ENCODE measurements at regions not wholly inside any gene's neighbourhood (a gene's known extent, or its start where the extent isn't known, plus 50 kb on each side); places are given as distances from the start of the nearest gene placed in this dataset.

GRCh38 chr6:4383910-4384638, 248.7 kb upstream of the ECI2 start:
- no peak overlapping the region for H3K4me3 ChIP-seq (ENCODE audit: low read depth, low read length)

GRCh38 chr6:4382362-4382853, 247.0 kb upstream of the ECI2 start:
- no peak overlapping the region for H3K4me3 ChIP-seq (ENCODE audit: low read depth, low read length)

GRCh38 chr6:4381381-4381780, 246.0 kb upstream of the ECI2 start:
- H3K4me3 ChIP-seq (ENCODE audit: low read depth, low read length) = no peak overlapping the region

GRCh38 chr6:4380881-4381281, 245.5 kb upstream of the ECI2 start:
- no peak overlapping the region for H3K4me3 ChIP-seq (ENCODE audit: low read depth, low read length)

GRCh38 chr6:4379958-4380357, 244.6 kb upstream of the ECI2 start:
- H3K4me3 ChIP-seq (ENCODE audit: low read depth, low read length) = no peak overlapping the region

- no peak overlapping the region for H3K4me3 ChIP-seq (ENCODE audit: low read depth, low read length)
Observed at GRCh38 chr6:4378319-4378996, 243.1 kb upstream of the ECI2 start.

GRCh38 chr6:4377603-4378002, 242.2 kb upstream of the ECI2 start:
- no peak overlapping the region for H3K4me3 ChIP-seq (ENCODE audit: low read depth, low read length)

DNA sequence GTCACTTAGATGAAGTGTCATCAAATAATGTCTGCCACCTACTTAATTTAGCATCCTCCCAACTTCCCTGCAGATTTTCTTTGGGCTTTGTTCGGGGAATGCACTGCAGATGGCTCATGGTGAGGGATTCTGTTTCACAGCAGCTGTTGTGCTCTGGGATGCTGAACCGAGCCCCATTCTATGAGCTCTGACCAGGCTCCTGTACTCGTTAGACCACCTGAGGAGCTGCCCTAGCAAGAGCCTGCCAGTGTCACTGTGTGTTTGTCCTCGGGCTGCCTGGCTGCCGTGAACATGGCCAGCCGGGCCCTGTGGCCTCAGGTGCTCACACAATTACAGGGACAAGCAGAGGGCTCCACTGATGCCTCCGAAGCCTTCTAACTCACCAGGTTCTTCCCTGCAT, 238.8 kb upstream of the ECI2 start:
- H3K4me3 ChIP-seq (ENCODE audit: low read depth, low read length) = no peak overlapping the region

GRCh38 chr6:4372866-4373265, 237.5 kb upstream of the ECI2 start:
- H3K4me3 ChIP-seq (ENCODE audit: low read depth, low read length) = no peak overlapping the region

DNA sequence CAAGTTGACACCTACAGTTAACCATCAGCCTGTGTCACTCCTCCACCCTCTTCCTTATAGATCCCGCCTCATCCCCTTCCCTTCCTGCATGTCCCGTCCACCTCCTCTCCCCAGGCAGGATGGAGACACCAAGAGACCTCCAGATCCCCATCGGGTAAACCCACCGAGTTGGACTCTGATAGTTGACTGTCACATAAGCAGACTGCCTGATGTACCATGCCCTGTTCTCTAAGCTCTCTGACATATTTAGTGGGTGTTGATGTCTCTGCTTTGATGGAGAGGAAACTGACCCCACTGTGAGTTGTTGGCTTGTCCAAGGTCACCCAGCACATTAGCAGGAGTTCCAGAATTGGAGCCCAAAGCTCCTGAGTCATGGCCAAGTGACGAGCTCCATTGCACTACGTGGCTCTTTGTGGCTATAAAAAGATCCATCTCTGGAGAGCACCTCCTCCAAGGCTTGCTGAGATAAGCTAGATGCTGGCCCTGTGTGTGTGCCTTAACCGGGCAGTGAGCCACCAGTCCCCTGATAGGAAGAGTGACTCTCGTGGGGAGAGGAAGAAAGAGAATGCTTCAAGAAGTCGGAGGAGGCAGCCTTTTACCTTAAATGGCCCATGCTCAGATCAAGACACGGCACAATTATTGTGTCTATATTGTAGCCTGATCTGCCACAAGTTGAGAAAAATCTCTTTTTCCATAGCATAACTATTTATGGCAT, 236.0 kb upstream of the ECI2 start:
- H3K4me3 ChIP-seq (ENCODE audit: low read depth, low read length) = no peak overlapping the region

- H3K4me3 ChIP-seq (ENCODE audit: low read depth, low read length) = no peak overlapping the region
Observed at GRCh38 chr6:4370066-4370465, 234.7 kb upstream of the ECI2 start.

DNA sequence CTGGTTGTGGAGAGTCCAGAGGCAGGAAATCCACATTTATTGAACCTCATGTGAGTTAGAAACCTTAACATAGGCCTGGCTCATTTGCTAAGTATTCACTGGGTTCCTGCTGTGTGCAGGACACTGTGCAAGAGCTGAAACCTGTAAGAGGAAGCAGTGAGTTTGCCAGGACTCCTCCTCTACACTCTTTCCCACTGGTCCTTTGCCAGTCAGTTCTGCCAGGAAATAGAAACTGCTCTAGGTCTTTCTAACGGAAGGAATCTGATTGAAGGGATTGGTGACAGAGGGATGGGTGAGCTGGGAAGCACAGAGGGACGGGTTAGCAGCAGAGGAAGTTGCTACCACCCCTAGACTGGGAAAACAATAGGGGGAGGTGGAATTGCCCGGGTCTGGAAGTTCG, 234.2 kb upstream of the ECI2 start:
- no peak overlapping the region for H3K4me3 ChIP-seq (ENCODE audit: low read depth, low read length)

GRCh38 chr6:4368649-4369048, 233.3 kb upstream of the ECI2 start:
- H3K4me3 ChIP-seq (ENCODE audit: low read depth, low read length) = no peak overlapping the region

GRCh38 chr6:4367643-4368042, 232.3 kb upstream of the ECI2 start:
- H3K4me3 ChIP-seq (ENCODE audit: low read depth, low read length) = no peak overlapping the region

- no peak overlapping the region for H3K4me3 ChIP-seq (ENCODE audit: low read depth, low read length)
Observed at GRCh38 chr6:4366635-4367395, 231.4 kb upstream of the ECI2 start.

DNA sequence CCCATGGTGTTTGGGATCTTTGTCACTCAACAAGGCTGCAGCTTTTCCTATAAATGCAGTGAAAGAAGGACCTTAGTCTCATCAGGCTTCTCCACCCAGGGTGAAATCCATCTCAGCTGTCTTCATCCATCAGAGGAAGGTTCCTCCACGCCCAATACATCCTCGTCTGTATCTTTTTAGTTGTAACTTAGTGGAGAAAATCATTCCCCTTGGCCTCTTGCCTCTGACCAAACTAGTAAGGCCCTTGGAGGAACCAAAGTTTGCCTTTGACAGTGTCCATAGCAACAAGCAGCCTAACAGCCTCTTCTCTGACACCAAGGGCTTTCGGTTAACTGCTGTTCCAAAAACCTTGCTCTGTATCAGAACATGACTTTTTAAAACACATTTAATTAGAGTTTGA, 230.3 kb upstream of the ECI2 start:
- H3K4me3 ChIP-seq (ENCODE audit: low read depth, low read length) = no peak overlapping the region

DNA sequence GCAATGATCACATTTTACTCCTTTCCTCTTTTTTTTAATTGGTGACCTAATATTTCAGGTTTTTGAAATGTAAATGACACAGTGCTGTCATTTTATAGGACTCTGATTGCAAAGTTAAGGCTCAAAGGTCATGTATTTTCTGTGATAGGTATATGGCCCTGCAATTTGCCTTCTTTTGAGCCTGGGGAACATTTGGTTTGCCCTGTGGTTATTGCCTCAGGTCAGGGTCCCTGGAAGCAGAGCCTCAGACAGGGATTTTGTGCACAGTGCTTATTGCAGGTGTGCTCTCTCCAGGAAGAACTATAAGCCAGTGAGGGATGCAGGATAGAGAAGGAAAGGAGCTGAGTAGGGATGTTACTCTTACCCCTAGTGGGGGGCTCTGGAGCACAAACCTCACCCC, 229.3 kb upstream of the ECI2 start:
- no peak overlapping the region for H3K4me3 ChIP-seq (ENCODE audit: low read depth, low read length)

GRCh38 chr6:4364172-4364571, 228.8 kb upstream of the ECI2 start:
- no peak overlapping the region for H3K4me3 ChIP-seq (ENCODE audit: low read depth, low read length)

DNA sequence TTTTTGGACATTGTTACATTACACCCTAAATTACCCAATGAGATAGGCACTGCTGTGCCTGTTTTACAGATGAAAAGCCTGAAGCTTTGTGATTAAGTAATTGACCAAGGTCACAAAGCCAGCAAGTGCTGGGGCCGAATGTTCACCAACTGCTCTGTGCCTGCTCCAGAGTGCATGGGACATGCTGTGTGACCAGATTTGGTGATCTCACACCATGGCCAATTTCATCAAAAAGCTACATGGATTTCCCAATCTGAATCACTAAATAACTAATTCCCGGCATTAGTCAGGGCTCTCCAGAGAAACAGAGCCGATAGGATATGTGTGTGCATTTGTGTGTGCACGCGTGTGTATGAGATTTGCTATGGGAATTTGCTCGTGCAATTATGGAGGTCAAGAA, 228.3 kb upstream of the ECI2 start:
- H3K4me3 ChIP-seq (ENCODE audit: low read depth, low read length) = no peak overlapping the region

DNA sequence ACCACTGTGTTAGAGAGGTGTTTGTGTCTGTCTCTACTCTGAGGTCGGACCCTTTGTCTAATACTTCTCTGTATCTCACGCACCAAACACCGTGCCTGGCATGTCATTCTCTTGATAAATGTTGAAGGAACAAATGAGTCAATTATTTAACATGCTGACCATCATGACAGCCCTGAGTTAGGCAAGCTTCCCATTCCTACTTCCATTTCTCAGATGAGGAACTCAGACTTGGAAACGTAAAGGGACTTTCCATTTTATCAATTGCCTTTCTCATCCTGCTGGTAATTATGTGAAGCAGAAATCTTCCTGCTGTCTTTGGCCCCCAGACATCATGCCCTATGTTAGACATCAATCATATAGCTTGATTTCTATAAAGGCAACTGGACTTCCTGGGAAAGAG, 227.0 kb upstream of the ECI2 start:
- no peak overlapping the region for H3K4me3 ChIP-seq (ENCODE audit: low read depth, low read length)

- H3K4me3 ChIP-seq (ENCODE audit: low read depth, low read length) = no peak overlapping the region
Observed at GRCh38 chr6:4360920-4361319, 225.5 kb upstream of the ECI2 start.
